Upper lobe of left lung (tissue), 6 donors: ENCODE measurements at regions not wholly inside any gene's neighbourhood (a gene's known extent, or its start where the extent isn't known, plus 50 kb on each side); places are given as distances from the start of the nearest gene placed in this dataset.

Experiments used
- ATAC-seq, 2 donors: fragments of 200-7000 bp; cut with Tn5 transposase; one replicate each; pipeline ENCODE4 v1.9.1; 2022; ENCODE audit warnings: mild to moderate bottlenecking in 2 of 2, moderate library complexity in 2 of 2; ENCODE audit not compliant: low FRiP score in 2 of 2
- DNase-seq, 2 donors: peaks; one replicate each; pipeline ENCODE4 v3.0.0-alpha.2; 2019 to 2020
- H3K27ac ChIP-seq, 4 donors: fragments of 200-600 bp; sonication (generic); one replicate each; pipeline ENCODE4 v1.5.1; 2016 to 2019
- H3K27me3 ChIP-seq, 4 donors: fragments of 200-600 bp; sonication (generic); one replicate each; pipeline ENCODE4 v1.5.1; 2017 to 2019
- H3K36me3 ChIP-seq, 4 donors: fragments of 200-600 bp; sonication (generic); one replicate each; pipeline ENCODE4 v1.5.1; 2016 to 2019
- H3K4me1 ChIP-seq, 4 donors: fragments of 200-600 bp; sonication (generic); one replicate each; pipeline ENCODE4 v1.5.1; 2018 to 2019
- H3K4me3 ChIP-seq, 4 donors: fragments of 200-600 bp; sonication (generic); one replicate each; pipeline ENCODE4 v1.5.1; 2017 to 2019; ENCODE audit warnings: mild to moderate bottlenecking in 2 of 4, moderate library complexity in 1 of 4
- H3K9me3 ChIP-seq, 4 donors: fragments of 200-600 bp; sonication (generic); one replicate each; pipeline ENCODE4 v1.5.1; 2018 to 2019
- EP300 ChIP-seq, 4 donors: sonication (generic); formaldehyde crosslinking; IDR thresholded peaks; one replicate each; pipeline ENCODE4 v1.5.1; 2017; ENCODE audit warnings: antibody characterized with exemption in 4 of 4, control low read depth in 2 of 4
- POLR2A ChIP-seq, 4 donors: fragments of 450-650 bp; IDR thresholded peaks; one replicate each; pipeline ENCODE4 v1.5.1; 2016 to 2017; ENCODE audit warnings: antibody characterized with exemption in 4 of 4, mild to moderate bottlenecking in 2 of 4
- POLR2AphosphoS5 ChIP-seq, 2 donors: sonication (generic); formaldehyde crosslinking; IDR thresholded peaks; one replicate each; pipeline ENCODE4 v1.5.1; 2017; ENCODE audit warnings: antibody characterized with exemption in 2 of 2
- whole genome bisulfite sequencing, 2 donors: methylation state at CpG; one replicate each; pipeline ENCODE4 v1.1.5; 2017 to 2018; 5-methylcytosine and 5-hydroxymethylcytosine counted together
- TF ChIP-seq, protein P1 (sequence below), 6 experiments: fragments of 450-650 bp in 4 of 6; fragments of 200-600 bp in 2 of 6; sonication (generic) in 2 of 6; IDR thresholded peaks; one replicate each; pipeline ENCODE4 v1.5.1; 2016 to 2019; ENCODE audit warnings: antibody characterized with exemption in 6 of 6
- donor health status: DM: no; HTN: no; CAD: no; lungs with moderate emphysema.
- donor health status: DM: no; HTN: yes; CAD: no; lungs with severe emphysema.

- ATAC-seq, result no peak
- DNase-seq, result no peak
- Histone ChIP-seq H3K27me3 (no peaks in the 10 kb centered on the region), H3K9me3 (no peaks in the 10 kb centered on the region), H3K27ac (peak overlapping the region in 2 of 4 donors; percentile 40 to 47), H3K36me3 (no peaks in the 10 kb centered on the region), H3K4me3 (no peak overlapping the region), H3K4me1 (peaks cover 6 to 23% (median 14%) of the 10 kb centered on the region in 4 donors)
- 60 to 67% methylated on average over 3 of the region's 3 CpGs for WGBS, 2 donors
- no peak for TF ChIP-seq EP300 (IDR thresholded peaks at IDR 0.05)
- no peak for TF ChIP-seq POLR2AphosphoS5 (IDR thresholded peaks at IDR 0.05)
- no peak for TF ChIP-seq POLR2A (IDR thresholded peaks at IDR 0.05)
- TF ChIP-seq, protein P1, sequence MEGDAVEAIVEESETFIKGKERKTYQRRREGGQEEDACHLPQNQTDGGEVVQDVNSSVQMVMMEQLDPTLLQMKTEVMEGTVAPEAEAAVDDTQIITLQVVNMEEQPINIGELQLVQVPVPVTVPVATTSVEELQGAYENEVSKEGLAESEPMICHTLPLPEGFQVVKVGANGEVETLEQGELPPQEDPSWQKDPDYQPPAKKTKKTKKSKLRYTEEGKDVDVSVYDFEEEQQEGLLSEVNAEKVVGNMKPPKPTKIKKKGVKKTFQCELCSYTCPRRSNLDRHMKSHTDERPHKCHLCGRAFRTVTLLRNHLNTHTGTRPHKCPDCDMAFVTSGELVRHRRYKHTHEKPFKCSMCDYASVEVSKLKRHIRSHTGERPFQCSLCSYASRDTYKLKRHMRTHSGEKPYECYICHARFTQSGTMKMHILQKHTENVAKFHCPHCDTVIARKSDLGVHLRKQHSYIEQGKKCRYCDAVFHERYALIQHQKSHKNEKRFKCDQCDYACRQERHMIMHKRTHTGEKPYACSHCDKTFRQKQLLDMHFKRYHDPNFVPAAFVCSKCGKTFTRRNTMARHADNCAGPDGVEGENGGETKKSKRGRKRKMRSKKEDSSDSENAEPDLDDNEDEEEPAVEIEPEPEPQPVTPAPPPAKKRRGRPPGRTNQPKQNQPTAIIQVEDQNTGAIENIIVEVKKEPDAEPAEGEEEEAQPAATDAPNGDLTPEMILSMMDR (IDR thresholded peaks at IDR 0.05), result no peak
Observed at GRCh38 chr3:177676148-177676547, 478.9 kb upstream of the TBL1XR1 start.

- Histone ChIP-seq H3K4me3 (no peak overlapping the region), H3K36me3 (no peaks in the 10 kb centered on the region), H3K27ac (peak overlapping the region in 2 of 4 donors; percentile 40 to 47), H3K9me3 (no peaks in the 10 kb centered on the region), H3K27me3 (no peaks in the 10 kb centered on the region), H3K4me1 (peaks cover 11 to 23% (median 17%) of the 10 kb centered on the region in 4 donors)
- TF ChIP-seq POLR2AphosphoS5 (IDR thresholded peaks at IDR 0.05), result no peak
- TF ChIP-seq, protein P1 (IDR thresholded peaks at IDR 0.05), result no peak
- TF ChIP-seq EP300 (IDR thresholded peaks at IDR 0.05), result no peak
- TF ChIP-seq POLR2A (IDR thresholded peaks at IDR 0.05), result no peak
- peak in 1 of 2 donors; percentile 55 for DNase-seq
- ATAC-seq, result peak; percentile 49 to 81
- 68% methylated on average over 6 of the region's 6 CpGs for WGBS, 2 donors
Observed at GRCh38 chr3:177676947-177677587, 479.8 kb upstream of the TBL1XR1 start.

- Histone ChIP-seq H3K4me1 (peaks cover 9 to 16% (median 11%) of the 10 kb centered on the region in 4 donors), H3K27me3 (no peaks in the 10 kb centered on the region), H3K36me3 (no peaks in the 10 kb centered on the region), H3K4me3 (no peak overlapping the region), H3K9me3 (no peaks in the 10 kb centered on the region), H3K27ac (peak overlapping the region in 1 of 4 donors; percentile 2)
- TF ChIP-seq EP300 (IDR thresholded peaks at IDR 0.05), result no peak
- TF ChIP-seq, protein P1 (IDR thresholded peaks at IDR 0.05), result no peak
- TF ChIP-seq POLR2AphosphoS5 (IDR thresholded peaks at IDR 0.05), result no peak
- TF ChIP-seq POLR2A (IDR thresholded peaks at IDR 0.05), result no peak
- DNase-seq (no peak), ATAC-seq (peak in 1 of 2 donors; percentile 67)
- 54 to 55% methylated on average over 5 of the region's 5 CpGs for WGBS, 2 donors
Observed at GRCh38 chr3:177679568-177680471, 482.5 kb upstream of the TBL1XR1 start.

DNA sequence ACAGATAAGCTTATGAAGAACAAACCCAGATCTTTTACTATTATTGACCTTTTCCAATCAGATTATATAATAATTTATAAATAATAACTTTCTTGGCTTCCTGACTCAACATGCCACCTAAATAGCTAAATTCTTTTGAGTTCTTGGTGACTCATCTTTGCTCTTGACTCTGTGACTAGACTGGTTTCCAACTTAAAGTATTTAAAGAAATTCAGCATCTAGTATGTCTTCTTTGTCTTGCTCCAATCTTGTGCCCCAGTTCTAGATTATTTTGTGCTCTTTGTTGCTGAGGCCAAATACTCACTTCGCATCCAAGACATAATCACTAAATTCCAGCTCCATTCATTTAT is 483.2 kb upstream of the TBL1XR1 start:
- no peak for ATAC-seq

More for the DNA sequence above, 483.2 kb upstream of the TBL1XR1 start:
- H3K36me3 ChIP-seq, result no peaks in the 10 kb centered on the region
- DNase-seq, result no peak
- no peak overlapping the region for H3K4me3 ChIP-seq
- TF ChIP-seq, protein P1 (IDR thresholded peaks at IDR 0.05), result no peak
- WGBS, 2 donors, result 88 to 89% methylated on average over 1 of the region's 1 CpG
- H3K4me1 ChIP-seq, result peaks cover 9 to 16% (median 11%) of the 10 kb centered on the region in 4 donors
- no peaks in the 10 kb centered on the region for H3K27me3 ChIP-seq
- no peaks in the 10 kb centered on the region for H3K9me3 ChIP-seq
- no peak overlapping the region for H3K27ac ChIP-seq
